PC-9 (cell line): ENCODE measurements at regions not wholly inside any gene's neighbourhood (a gene's known extent, or its start where the extent isn't known, plus 50 kb on each side); places are given as distances from the start of the nearest gene placed in this dataset.

Experiments used
- BruUV-seq: library from RNA; stranded (reverse); fragments of 400-500 nt; replicated peaks from 2 replicates; lab custom pipeline; 2021; lab: Mats Ljungman, UMichigan
- CTCF ChIA-PET: fragments of 300-600 bp; sonication (Branson Sonifier 250); formaldehyde crosslinking; loops from one replicate; lab custom pipeline; 2022; ENCODE audit warnings: antibody characterized with exemption; lab: Charles Lee
- POLR2A ChIA-PET: fragments of 300-600 bp; sonication (Branson Sonifier 250); formaldehyde crosslinking; loops from one replicate; lab custom pipeline; 2022; ENCODE audit warnings: antibody characterized with exemption; ENCODE audit not compliant: unreplicated experiment; lab: Charles Lee
- DNase-seq, 2 experiments: peaks; one replicate each; pipeline versions ENCODE4 v3.0.0 to v3.0.0-alpha.2; 2015 to 2022; ENCODE audit warnings: mixed read lengths in 1 of 2
- H2AFZ ChIP-seq: fragments of 200-600 bp; sonication (generic); 2 replicates; pipeline ENCODE4 v1.8.1; 2017; ENCODE audit warnings: antibody characterized with exemption
- H3F3A ChIP-seq: fragments of 200-600 bp; sonication (generic); 2 replicates; pipeline ENCODE4 v1.8.1; 2017; ENCODE audit warnings: antibody characterized with exemption, mild to moderate bottlenecking, low read depth; ENCODE audit not compliant: insufficient read depth
- H3K27ac ChIP-seq: fragments of 200-600 bp; sonication (generic); 2 replicates; pipeline ENCODE4 v1.6.1; 2016; ENCODE audit warnings: mixed run types
- H3K27me3 ChIP-seq: fragments of 200-600 bp; sonication (generic); 2 replicates; pipeline ENCODE4 v1.6.1; 2016; ENCODE audit warnings: low read depth, mixed run types; ENCODE audit not compliant: insufficient read depth
- H3K36me3 ChIP-seq: fragments of 200-600 bp; sonication (generic); 2 replicates; pipeline ENCODE4 v1.6.1; 2016; ENCODE audit warnings: low read depth, mixed run types
- H3K4me1 ChIP-seq: fragments of 200-600 bp; sonication (generic); replicated peaks from 2 replicates; pipeline ENCODE4 v1.6.1; 2016; ENCODE audit warnings: mixed run types; ENCODE audit not compliant: insufficient read depth
- H3K4me2 ChIP-seq: fragments of 200-600 bp; sonication (generic); 2 replicates; pipeline ENCODE4 v1.6.1; 2017; ENCODE audit warnings: mixed run types
- H3K4me3 ChIP-seq: fragments of 200-600 bp; sonication (generic); 2 replicates; pipeline ENCODE4 v1.6.1; 2016; ENCODE audit warnings: mixed run types
- H3K79me2 ChIP-seq: fragments of 200-600 bp; sonication (generic); 2 replicates; pipeline ENCODE4 v1.6.1; 2017; ENCODE audit warnings: low read depth, mixed run types
- H3K9me2 ChIP-seq: fragments of 200-600 bp; sonication (generic); 2 replicates; pipeline ENCODE4 v1.8.1; 2017; ENCODE audit warnings: mild to moderate bottlenecking; ENCODE audit not compliant: insufficient read depth
- H3K9me3 ChIP-seq: fragments of 200-600 bp; sonication (generic); 2 replicates; pipeline ENCODE4 v1.8.1; 2016; ENCODE audit warnings: low read depth; ENCODE audit not compliant: insufficient read depth
- H4K20me1 ChIP-seq: fragments of 200-600 bp; sonication (generic); 2 replicates; pipeline ENCODE4 v1.8.1; 2017; ENCODE audit not compliant: insufficient read depth
- EZH2 ChIP-seq: fragments of 200-600 bp; sonication (generic); IDR thresholded peaks from 2 replicates; pipeline ENCODE4 v1.8.0; 2017; ENCODE audit warnings: antibody characterized with exemption, low read depth
- intact Hi-C: fragments of 100-400 bp; cut with micrococcal nuclease; formaldehyde crosslinking; loops from one replicate; pipeline ENCODE4 v1.10.0; 2022; ENCODE audit not compliant: unreplicated experiment
- TF ChIP-seq, protein P1 (sequence below): fragments of 200-600 bp; sonication (generic); conservative IDR thresholded peaks from 2 replicates; pipeline ENCODE4 v1.6.1; 2017; ENCODE audit warnings: mixed run types, antibody characterized with exemption, mild to moderate bottlenecking, moderate library complexity

GRCh38 chr4:165783626-165784025, 89.4 kb upstream of the TLL1 start:
- BruUV-seq = no TSS peak
- H3K27me3 ChIP-seq = no peaks in the 10 kb centered on the region
- no peaks in the 10 kb centered on the region for H3K9me3 ChIP-seq
- H3K4me2 ChIP-seq = no peak overlapping the region
- H2AFZ ChIP-seq = no peak overlapping the region
- H3F3A ChIP-seq = no peaks in the 10 kb centered on the region
- DNase-seq = no peak
- no peak overlapping the region for H3K4me3 ChIP-seq
- TF ChIP-seq EZH2 = no peak
- TF ChIP-seq, protein P1, sequence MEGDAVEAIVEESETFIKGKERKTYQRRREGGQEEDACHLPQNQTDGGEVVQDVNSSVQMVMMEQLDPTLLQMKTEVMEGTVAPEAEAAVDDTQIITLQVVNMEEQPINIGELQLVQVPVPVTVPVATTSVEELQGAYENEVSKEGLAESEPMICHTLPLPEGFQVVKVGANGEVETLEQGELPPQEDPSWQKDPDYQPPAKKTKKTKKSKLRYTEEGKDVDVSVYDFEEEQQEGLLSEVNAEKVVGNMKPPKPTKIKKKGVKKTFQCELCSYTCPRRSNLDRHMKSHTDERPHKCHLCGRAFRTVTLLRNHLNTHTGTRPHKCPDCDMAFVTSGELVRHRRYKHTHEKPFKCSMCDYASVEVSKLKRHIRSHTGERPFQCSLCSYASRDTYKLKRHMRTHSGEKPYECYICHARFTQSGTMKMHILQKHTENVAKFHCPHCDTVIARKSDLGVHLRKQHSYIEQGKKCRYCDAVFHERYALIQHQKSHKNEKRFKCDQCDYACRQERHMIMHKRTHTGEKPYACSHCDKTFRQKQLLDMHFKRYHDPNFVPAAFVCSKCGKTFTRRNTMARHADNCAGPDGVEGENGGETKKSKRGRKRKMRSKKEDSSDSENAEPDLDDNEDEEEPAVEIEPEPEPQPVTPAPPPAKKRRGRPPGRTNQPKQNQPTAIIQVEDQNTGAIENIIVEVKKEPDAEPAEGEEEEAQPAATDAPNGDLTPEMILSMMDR = no peak
- no peaks in the 10 kb centered on the region for H3K79me2 ChIP-seq
- no peaks in the 10 kb centered on the region for H3K9me2 ChIP-seq
- ChIA-PET CTCF (no interaction called here), POLR2A (no interaction called here)
- no peaks in the 10 kb centered on the region for H3K4me1 ChIP-seq
- no peaks in the 10 kb centered on the region for H3K36me3 ChIP-seq
- no peaks in the 10 kb centered on the region for H4K20me1 ChIP-seq
- no peak overlapping the region for H3K27ac ChIP-seq
- intact Hi-C loops = no loop called here

DNA sequence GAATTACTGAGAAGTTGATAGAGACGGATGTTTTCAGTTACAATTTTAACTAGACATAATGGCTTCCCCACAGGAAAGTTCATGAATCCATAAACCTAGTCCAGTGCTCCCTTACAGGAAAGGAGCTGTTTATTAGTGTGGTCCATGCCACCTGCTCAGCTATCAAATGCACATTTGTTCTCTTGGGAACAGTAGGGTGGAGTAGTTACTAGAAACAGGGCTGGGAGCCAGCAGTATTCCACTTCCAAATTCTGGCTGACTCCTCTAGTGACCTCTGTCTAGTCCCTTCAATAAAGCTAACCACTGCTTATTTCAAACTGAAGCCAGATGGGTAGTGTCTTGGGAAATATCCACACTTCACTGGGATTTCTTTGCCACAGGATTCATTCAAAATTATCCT, 88.4 kb upstream of the TLL1 start:
- Histone ChIP-seq H3K36me3 (no peaks in the 10 kb centered on the region), H3K27ac (no peak overlapping the region), H3K4me1 (no peaks in the 10 kb centered on the region), H4K20me1 (no peaks in the 10 kb centered on the region), H3K79me2 (no peaks in the 10 kb centered on the region), H3K4me2 (no peak overlapping the region), H3K4me3 (no peak overlapping the region), H3K9me2 (no peaks in the 10 kb centered on the region), H2AFZ (no peak overlapping the region), H3K9me3 (no peaks in the 10 kb centered on the region), H3F3A (no peaks in the 10 kb centered on the region), H3K27me3 (no peaks in the 10 kb centered on the region)
- ChIA-PET POLR2A (no interaction called here), CTCF (no interaction called here)
- no peak for TF ChIP-seq EZH2
- TF ChIP-seq, protein P1 = no peak
- BruUV-seq = no TSS peak
- intact Hi-C loops = no loop called here
- DNase-seq = no peak

GRCh38 chr4:165785337-165785736, 87.7 kb upstream of the TLL1 start:
- Histone ChIP-seq H3K27me3 (no peaks in the 10 kb centered on the region), H2AFZ (no peak overlapping the region), H3K36me3 (no peaks in the 10 kb centered on the region), H3K9me2 (no peaks in the 10 kb centered on the region), H3K9me3 (no peaks in the 10 kb centered on the region), H4K20me1 (no peaks in the 10 kb centered on the region), H3K79me2 (no peaks in the 10 kb centered on the region), H3K4me3 (no peak overlapping the region), H3K27ac (no peak overlapping the region), H3F3A (no peaks in the 10 kb centered on the region), H3K4me1 (no peaks in the 10 kb centered on the region), H3K4me2 (no peak overlapping the region)
- POLR2A ChIA-PET = no interaction called here
- no peak for DNase-seq
- no TSS peak for BruUV-seq
- intact Hi-C loops = no loop called here
- CTCF ChIA-PET = no interaction called here
- no peak for TF ChIP-seq EZH2
- TF ChIP-seq, protein P1 = no peak
